Amygdala (tissue), 56 donors: ENCODE measurements at regions not wholly inside any gene's neighbourhood (a gene's known extent, or its start where the extent isn't known, plus 50 kb on each side); places are given as distances from the start of the nearest gene placed in this dataset.
A peak's percentile ranks its signal among the peaks of the same experiment; 100 is the strongest.
"Not testable (repeated sequence)": the region's sequence is repeated elsewhere in the genome, so short reads cannot be mapped to it uniquely, and the experiment has no call there.

Source experiments
- DNase-seq, 56 donors: peaks; one replicate each; lab custom pipeline; 2025; lab: John Stamatoyannopoulos, UW

- DNase-seq, result no peak
Measured at GRCh38 chr10:28354511-28354910, 51.6 kb upstream of the MPP7 start.

- DNase-seq, result no peak
Measured at GRCh38 chr10:28355376-28355775, 52.5 kb upstream of the MPP7 start.

- DNase-seq, result no peak
Measured at GRCh38 chr10:28359334-28359733, 56.5 kb upstream of the MPP7 start.

GRCh38 chr10:28360175-28360574, 57.3 kb upstream of the MPP7 start:
- no peak for DNase-seq

GRCh38 chr10:28363376-28363775, 60.5 kb upstream of the MPP7 start:
- DNase-seq, result no peak

GRCh38 chr10:28365840-28366239, 63.0 kb upstream of the MPP7 start:
- no peak for DNase-seq

- no peak for DNase-seq
Measured at GRCh38 chr10:28366994-28367393, 64.1 kb upstream of the MPP7 start.

GRCh38 chr10:28367413-28367812, 64.5 kb upstream of the MPP7 start:
- no peak for DNase-seq

GRCh38 chr10:28367929-28368484, 65.1 kb upstream of the MPP7 start:
- DNase-seq, result peak in 5 of 56 donors; percentile 0 to 12 (median 6)

GRCh38 chr10:28370107-28370835, 67.4 kb upstream of the MPP7 start:
- DNase-seq, result no peak

GRCh38 chr10:28371638-28372037, 68.8 kb upstream of the MPP7 start:
- not testable (repeated sequence) for DNase-seq

GRCh38 chr10:28374036-28374435, 71.2 kb upstream of the MPP7 start:
- no peak for DNase-seq

GRCh38 chr10:28375399-28376354, 72.8 kb upstream of the MPP7 start:
- no peak for DNase-seq

- DNase-seq, result no peak
Measured at GRCh38 chr10:28378986-28379585, 76.2 kb upstream of the MPP7 start.

GRCh38 chr10:28381466-28381865, 78.6 kb upstream of the MPP7 start:
- DNase-seq, result no peak

GRCh38 chr10:28381903-28382347, 79.1 kb upstream of the MPP7 start:
- DNase-seq, result peak in 53 of 56 donors; percentile 3 to 94 (median 45)

GRCh38 chr10:28382525-28383269, 79.8 kb upstream of the MPP7 start:
- no peak for DNase-seq

GRCh38 chr10:28384557-28384956, 81.7 kb upstream of the MPP7 start:
- DNase-seq, result no peak

GRCh38 chr10:28385748-28386502, 83.1 kb upstream of the MPP7 start:
- no peak for DNase-seq
